ENCODE measurements at regions not wholly inside any gene's neighbourhood (a gene's known extent, or its start where the extent isn't known, plus 50 kb on each side); places are given as distances from the start of the nearest gene placed in this dataset.

GRCh38 chr1:82260051-82260450, 459.3 kb downstream of the ADGRL2 start:
- TF ChIP-seq CTCF (IDR thresholded peaks at IDR 0.05) (no peak), POLR2AphosphoS5 (IDR thresholded peaks at IDR 0.05) (no peak)
